Stimulated activated CD4-positive, alpha-beta T cell treated with anti-CD3 and anti-CD28 coated beads, Interleukin-4, amount 100 ng/mL, for 1 hour (primary cell): ENCODE measurements at regions not wholly inside any gene's neighbourhood (a gene's known extent, or its start where the extent isn't known, plus 50 kb on each side); places are given as distances from the start of the nearest gene placed in this dataset.

Source experiments
- DNase-seq: peaks from one replicate; pipeline ENCODE4 v3.0.0-alpha.2; 2020

- no peak for DNase-seq
Measured at GRCh38 chr3:30502742-30503073, 103.7 kb upstream of the TGFBR2 start.

GRCh38 chr3:30503446-30503845 lies 103.0 kb upstream of the TGFBR2 start:
- DNase-seq = no peak

- no peak for DNase-seq
Measured at GRCh38 chr3:30504939-30505338, 101.5 kb upstream of the TGFBR2 start.

- DNase-seq = no peak
Measured at GRCh38 chr3:30505866-30506520, 100.4 kb upstream of the TGFBR2 start.

GRCh38 chr3:30508339-30508738 lies 98.1 kb upstream of the TGFBR2 start:
- no peak for DNase-seq

- DNase-seq = no peak
Measured at GRCh38 chr3:30510596-30510995, 95.8 kb upstream of the TGFBR2 start.

GRCh38 chr3:30511524-30512251 lies 94.7 kb upstream of the TGFBR2 start:
- no peak for DNase-seq

GRCh38 chr3:30512576-30512975 lies 93.8 kb upstream of the TGFBR2 start:
- DNase-seq = no peak

GRCh38 chr3:30513374-30514152 lies 92.8 kb upstream of the TGFBR2 start:
- no peak for DNase-seq

- DNase-seq = no peak
Measured at GRCh38 chr3:30516238-30516637, 90.2 kb upstream of the TGFBR2 start.

- no peak for DNase-seq
Measured at GRCh38 chr3:30518181-30518864, 88.1 kb upstream of the TGFBR2 start.

GRCh38 chr3:30518872-30519271 lies 87.5 kb upstream of the TGFBR2 start:
- no peak for DNase-seq

GRCh38 chr3:30520699-30521098 lies 85.7 kb upstream of the TGFBR2 start:
- no peak for DNase-seq

- no peak for DNase-seq
Measured at GRCh38 chr3:30521156-30521715, 85.2 kb upstream of the TGFBR2 start.

GRCh38 chr3:30522476-30522875 lies 83.9 kb upstream of the TGFBR2 start:
- no peak for DNase-seq

- no peak for DNase-seq
Measured at GRCh38 chr3:30523366-30523765, 83.0 kb upstream of the TGFBR2 start.

- DNase-seq = no peak
Measured at GRCh38 chr3:30524357-30525040, 81.9 kb upstream of the TGFBR2 start.

- DNase-seq = no peak
Measured at GRCh38 chr3:30526031-30526430, 80.4 kb upstream of the TGFBR2 start.

GRCh38 chr3:30527186-30527585 lies 79.2 kb upstream of the TGFBR2 start:
- DNase-seq = no peak

- no peak for DNase-seq
Measured at GRCh38 chr3:30527720-30528119, 78.7 kb upstream of the TGFBR2 start.

GRCh38 chr3:30530084-30530483 lies 76.3 kb upstream of the TGFBR2 start:
- DNase-seq = no peak

GRCh38 chr3:30531017-30531570 lies 75.3 kb upstream of the TGFBR2 start:
- DNase-seq = no peak
